Keratinocyte (primary cell): ENCODE measurements at regions not wholly inside any gene's neighbourhood (a gene's known extent, or its start where the extent isn't known, plus 50 kb on each side); places are given as distances from the start of the nearest gene placed in this dataset.

Source experiments
- DNase-seq: peaks from one replicate; pipeline ENCODE4 v3.0.0-alpha.2; 2011; ENCODE audit warnings: low read depth, missing footprints, low spot score
- FAIRE-seq: peaks from 2 replicates; lab custom pipeline; 2011; peaks lifted over from hg19 to GRCh38; lab: Jason Lieb, UNC
- H2AFZ ChIP-seq: 2 replicates; pipeline ENCODE4 v1.6.0; 2012; ENCODE audit warnings: low read length, control low read depth, inconsistent platforms; ENCODE audit not compliant: control insufficient read depth
- H3K27ac ChIP-seq: 2 replicates; pipeline ENCODE4 v1.5.1; 2011; ENCODE audit warnings: low read length; ENCODE audit not compliant: control insufficient read depth, insufficient read depth
- H3K27me3 ChIP-seq: 3 replicates; pipeline ENCODE4 v1.6.0; 2011; ENCODE audit warnings: low read length; ENCODE audit not compliant: control insufficient read depth, insufficient read depth; ENCODE audit errors: extremely low read depth
- H3K36me3 ChIP-seq, 2 experiments: 2 replicates in 1 of 2; 3 replicates in 1 of 2; pipeline ENCODE4 v1.5.1; 2011; ENCODE audit warnings: low read length in 2 of 2, mild to moderate bottlenecking in 1 of 2; ENCODE audit not compliant: control insufficient read depth in 2 of 2, insufficient read depth in 2 of 2; ENCODE audit errors: extremely low read depth in 1 of 2
- H3K4me1 ChIP-seq: 3 replicates; pipeline ENCODE4 v1.5.1; 2011; ENCODE audit warnings: low read length; ENCODE audit not compliant: control insufficient read depth, insufficient read depth; ENCODE audit errors: extremely low read depth
- H3K4me2 ChIP-seq: 3 replicates; pipeline ENCODE4 v1.6.0; 2011; ENCODE audit warnings: low read depth, low read length; ENCODE audit not compliant: control insufficient read depth, insufficient read depth; ENCODE audit errors: extremely low read depth
- H3K4me3 ChIP-seq, 3 experiments: fragments of 200-600 bp in 1 of 3; sonication (generic) in 1 of 3; 2 replicates in 2 of 3; 3 replicates in 1 of 3; pipeline ENCODE4 v1.5.1; 2011 to 2016; ENCODE audit warnings: low read length in 3 of 3, mild to moderate bottlenecking in 3 of 3, control low read depth in 2 of 3, inconsistent platforms in 1 of 3, low read depth in 1 of 3, mixed read lengths in 1 of 3, mixed run types in 1 of 3, moderate library complexity in 1 of 3; ENCODE audit not compliant: control insufficient read depth in 2 of 3, insufficient read depth in 2 of 3; ENCODE audit errors: extremely low read depth in 1 of 3
- H3K79me2 ChIP-seq: 2 replicates; pipeline ENCODE4 v1.6.0; 2012; ENCODE audit warnings: low read length; ENCODE audit not compliant: control insufficient read depth, insufficient read depth
- H3K9ac ChIP-seq: 3 replicates; pipeline ENCODE4 v1.6.0; 2011; ENCODE audit warnings: low read length; ENCODE audit not compliant: control insufficient read depth, insufficient read depth; ENCODE audit errors: extremely low read depth
- H3K9me1 ChIP-seq: 3 replicates; pipeline ENCODE4 v1.6.0; 2011; ENCODE audit warnings: low read length; ENCODE audit not compliant: control insufficient read depth, insufficient read depth; ENCODE audit errors: extremely low read depth
- H3K9me3 ChIP-seq: 2 replicates; pipeline ENCODE4 v1.5.1; 2012; ENCODE audit warnings: low read depth, low read length; ENCODE audit not compliant: control insufficient read depth
- H4K20me1 ChIP-seq: 3 replicates; pipeline ENCODE4 v1.6.0; 2011; ENCODE audit warnings: low read length; ENCODE audit not compliant: control insufficient read depth, insufficient read depth; ENCODE audit errors: extremely low read depth
- CTCF ChIP-seq, 3 experiments: IDR thresholded peaks in 1 of 3; conservative IDR thresholded peaks in 1 of 3; optimal IDR thresholded peaks in 1 of 3; 2 replicates in 2 of 3; 3 replicates in 1 of 3; pipeline versions ENCODE3 to v1.5.1; 2011; ENCODE audit warnings: low read length in 3 of 3, mild to moderate bottlenecking in 3 of 3, moderate library complexity in 2 of 3, control low read depth in 1 of 3, inconsistent platforms in 1 of 3; ENCODE audit not compliant: insufficient read depth in 2 of 3; ENCODE audit errors: extremely low read depth in 1 of 3
- EZH2 ChIP-seq: IDR thresholded peaks from one replicate; pipeline ENCODE4 v1.6.1; 2012; ENCODE audit warnings: inconsistent platforms, mild to moderate bottlenecking, low read length, moderate library complexity
- dilution Hi-C: fragments of 300-500 bp; cut with MboI; formaldehyde crosslinking; loops from one replicate; pipeline ENCODE4 v1.7.0; 2020; ENCODE audit warnings: low sequenced_read_pairs; ENCODE audit not compliant: extremely low pct_ligation_motif_present

- H3K36me3 ChIP-seq, result no peaks in the 10 kb centered on the region
- TF ChIP-seq CTCF (optimal IDR thresholded peaks at IDR 0.05 in 1 of 3, IDR thresholded peaks at IDR 0.05 in 1 of 3, conservative IDR thresholded peaks at IDR 0.05 in 1 of 3; ENCODE audit: extremely low read depth in 1 of 3, insufficient read depth in 2 of 3, low read length in 3 of 3) (no peak), EZH2 (no peak)
- no peaks in the 10 kb centered on the region for H4K20me1 ChIP-seq
- no peaks in the 10 kb centered on the region for H3K9me1 ChIP-seq
- no peak overlapping the region for H3K9ac ChIP-seq
- H3K79me2 ChIP-seq, result no peaks in the 10 kb centered on the region
- H3K4me3 ChIP-seq, result no peak overlapping the region
- dilution Hi-C loops, result no loop called here
- no peaks in the 10 kb centered on the region for H3K4me1 ChIP-seq
- FAIRE-seq (no peak), DNase-seq (no peak)
- H2AFZ ChIP-seq, result no peak overlapping the region
- H3K9me3 ChIP-seq, result no peaks in the 10 kb centered on the region
- no peaks in the 10 kb centered on the region for H3K27me3 ChIP-seq
- no peak overlapping the region for H3K27ac ChIP-seq
- no peak overlapping the region for H3K4me2 ChIP-seq
These were observed 74.1 kb upstream of the ARHGAP20 start for GRCh38 chr11:110786226-110786902.

- no peaks in the 10 kb centered on the region for H3K79me2 ChIP-seq
- no peaks in the 10 kb centered on the region for H3K9me1 ChIP-seq
- FAIRE-seq (no peak), DNase-seq (no peak)
- H3K9ac ChIP-seq, result no peak overlapping the region
- TF ChIP-seq CTCF (optimal IDR thresholded peaks at IDR 0.05 in 1 of 3, IDR thresholded peaks at IDR 0.05 in 1 of 3, conservative IDR thresholded peaks at IDR 0.05 in 1 of 3; ENCODE audit: extremely low read depth in 1 of 3, insufficient read depth in 2 of 3, low read length in 3 of 3) (no peak), EZH2 (no peak)
- H4K20me1 ChIP-seq, result no peaks in the 10 kb centered on the region
- H3K4me1 ChIP-seq, result no peaks in the 10 kb centered on the region
- H3K9me3 ChIP-seq, result no peaks in the 10 kb centered on the region
- no peak overlapping the region for H3K4me2 ChIP-seq
- H3K27ac ChIP-seq, result no peak overlapping the region
- dilution Hi-C loops, result no loop called here
- H3K36me3 ChIP-seq, result no peaks in the 10 kb centered on the region
- no peak overlapping the region for H3K4me3 ChIP-seq
- H2AFZ ChIP-seq, result no peak overlapping the region
- no peaks in the 10 kb centered on the region for H3K27me3 ChIP-seq
These were observed 73.2 kb upstream of the ARHGAP20 start for GRCh38 chr11:110785398-110785797.
